ENCODE measurements at regions not wholly inside any gene's neighbourhood (a gene's known extent, or its start where the extent isn't known, plus 50 kb on each side); places are given as distances from the start of the nearest gene placed in this dataset.
"Not testable (repeated sequence)": the region's sequence is repeated elsewhere in the genome, so short reads cannot be mapped to it uniquely, and the experiment has no call there.

- not testable (repeated sequence) for DNase-seq
Measured at GRCh38 chr9:39567396-39567795, 211.9 kb downstream of the SPATA31A1 start.

DNA sequence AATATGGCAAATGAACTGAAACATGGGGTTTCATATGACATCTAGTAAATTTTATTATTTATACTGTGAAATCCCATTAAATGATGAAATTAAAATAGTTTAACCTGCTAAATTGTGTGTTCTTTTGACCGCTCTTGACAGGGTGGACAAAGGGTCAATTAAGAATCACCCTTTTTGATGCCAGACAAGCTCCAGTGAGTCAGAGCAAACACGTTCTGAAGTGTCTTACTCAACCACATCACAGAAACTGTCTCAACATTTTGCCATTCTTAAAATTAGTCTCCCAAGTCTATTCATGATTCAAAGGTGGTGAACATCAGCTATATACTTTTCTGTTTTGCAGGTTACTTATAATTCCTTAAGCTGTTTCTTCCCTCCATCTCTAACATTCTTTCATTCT, 213.4 kb downstream of the SPATA31A1 start:
- not testable (repeated sequence) for DNase-seq

DNA sequence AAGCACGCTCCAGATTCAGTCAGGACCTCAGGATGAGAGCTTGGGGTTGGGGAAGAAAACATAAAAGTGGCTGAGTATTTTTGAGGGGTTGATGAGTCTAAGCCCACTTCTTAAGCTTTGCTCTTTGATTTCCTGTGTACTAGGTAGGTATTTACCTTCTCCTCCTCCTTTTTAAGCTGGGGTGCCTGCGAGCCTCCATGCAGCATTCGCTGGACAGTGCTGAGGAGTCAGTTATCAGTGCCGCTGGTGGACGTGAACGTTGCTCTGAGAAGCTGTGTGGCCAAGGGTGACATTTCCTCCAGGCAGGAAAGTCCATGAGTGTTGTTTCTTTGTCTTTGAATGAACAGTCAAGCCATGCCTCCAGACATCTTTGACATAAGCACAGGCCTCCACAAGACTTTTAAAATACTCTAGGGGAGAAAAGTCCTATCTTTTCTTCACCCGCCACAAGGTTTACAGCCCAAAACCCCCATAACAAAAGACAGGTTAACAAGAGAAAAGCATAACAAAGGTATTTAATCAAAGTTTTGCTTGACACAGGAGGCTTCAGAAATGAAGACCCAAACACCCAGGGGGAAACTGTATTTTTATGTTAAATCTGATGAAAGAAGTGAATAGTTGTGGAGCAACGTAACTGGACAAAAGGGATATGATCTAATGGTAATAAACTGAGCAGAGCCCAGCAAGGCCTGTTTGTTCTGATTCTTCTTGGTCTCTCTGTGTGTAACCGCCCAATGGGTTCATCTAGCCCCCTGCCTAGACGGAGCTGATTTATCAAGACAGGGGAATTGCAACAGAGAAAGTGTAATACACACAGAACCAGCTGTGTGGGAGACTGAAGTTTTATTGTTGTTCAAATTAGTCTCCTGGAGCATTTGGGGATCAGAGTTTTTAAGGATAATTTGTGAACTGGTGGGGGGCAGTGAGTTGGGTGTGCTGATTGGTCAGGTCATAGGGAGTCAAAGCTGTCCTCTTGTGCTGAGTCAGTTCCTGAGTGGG, 217.9 kb downstream of the SPATA31A1 start:
- not testable (repeated sequence) for DNase-seq

- DNase-seq = not testable (repeated sequence)
Measured at GRCh38 chr9:39579000-39579399, 223.5 kb downstream of the SPATA31A1 start.

DNA sequence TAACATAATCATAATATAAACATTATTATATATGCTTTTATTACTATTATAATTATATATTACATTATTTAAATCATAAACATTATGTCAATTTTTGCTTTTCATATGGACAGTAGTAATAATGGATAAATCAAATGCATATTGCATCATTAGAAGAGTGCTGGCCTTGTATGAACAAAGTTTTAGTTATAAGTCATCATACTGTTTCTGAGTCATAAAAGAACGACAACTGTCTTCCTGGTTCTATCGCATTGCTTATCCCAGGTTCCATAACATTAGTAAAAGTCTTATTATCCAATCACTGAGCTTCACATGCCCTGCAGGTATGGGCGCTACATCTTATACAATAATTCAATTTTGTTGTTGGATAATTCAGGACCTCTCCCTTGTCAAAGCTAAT, 225.8 kb downstream of the SPATA31A1 start:
- not testable (repeated sequence) for DNase-seq

DNA sequence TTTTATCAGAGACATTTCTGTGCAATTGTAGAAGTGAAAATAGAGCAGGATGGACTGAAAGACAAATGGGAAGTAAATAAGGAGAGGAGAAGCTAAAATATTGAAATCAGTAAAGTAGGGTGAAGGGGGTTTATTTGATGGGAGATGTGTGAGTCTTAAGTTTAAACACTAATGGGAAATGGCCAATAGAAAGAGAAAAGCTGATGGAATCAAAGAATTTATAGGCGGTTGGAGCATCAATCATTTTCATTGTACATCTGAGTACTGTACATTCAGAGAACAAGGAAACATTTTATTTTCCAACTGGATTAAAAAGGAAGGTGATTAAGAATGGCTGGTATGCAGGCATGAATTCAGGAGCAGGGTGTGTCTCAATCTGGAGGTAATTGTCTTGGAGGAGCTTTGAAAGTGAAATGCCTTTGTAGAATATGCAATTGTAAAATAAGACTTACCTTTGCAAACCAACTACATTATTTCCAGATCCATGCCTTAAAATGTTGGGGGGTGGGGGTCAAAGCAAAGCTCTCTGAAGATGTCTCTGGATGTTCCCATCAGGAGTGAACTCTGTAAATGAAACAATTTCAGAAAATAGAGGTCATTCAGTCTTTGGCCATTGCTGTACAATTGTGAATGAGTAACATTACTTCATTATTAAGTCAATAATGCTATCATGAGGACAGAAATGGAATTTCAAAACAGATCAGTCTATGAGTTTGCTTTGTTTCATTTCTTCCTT, 227.4 kb downstream of the SPATA31A1 start:
- not testable (repeated sequence) for DNase-seq

GRCh38 chr9:39583413-39583747, 227.9 kb downstream of the SPATA31A1 start:
- not testable (repeated sequence) for DNase-seq

DNA sequence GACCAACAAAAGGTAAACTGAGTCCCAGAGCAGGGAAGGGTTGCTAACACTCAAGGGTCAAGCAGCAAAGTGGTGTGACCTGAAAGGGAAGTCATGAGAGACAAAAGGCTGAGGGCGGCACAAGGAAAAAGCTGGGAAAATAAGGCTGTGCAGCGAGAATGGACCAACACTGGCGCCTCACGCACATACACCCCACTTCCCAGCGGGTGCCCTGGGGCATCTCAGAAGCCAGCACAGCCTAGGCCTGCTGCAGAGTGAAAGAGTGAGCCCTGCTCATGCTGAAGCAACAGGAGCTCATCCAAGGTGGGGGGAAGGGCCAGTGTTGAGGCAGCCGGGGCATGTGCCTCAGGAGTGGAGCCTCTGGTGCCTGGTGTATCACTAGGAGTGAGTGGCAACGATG, 229.8 kb downstream of the SPATA31A1 start:
- not testable (repeated sequence) for DNase-seq

DNA sequence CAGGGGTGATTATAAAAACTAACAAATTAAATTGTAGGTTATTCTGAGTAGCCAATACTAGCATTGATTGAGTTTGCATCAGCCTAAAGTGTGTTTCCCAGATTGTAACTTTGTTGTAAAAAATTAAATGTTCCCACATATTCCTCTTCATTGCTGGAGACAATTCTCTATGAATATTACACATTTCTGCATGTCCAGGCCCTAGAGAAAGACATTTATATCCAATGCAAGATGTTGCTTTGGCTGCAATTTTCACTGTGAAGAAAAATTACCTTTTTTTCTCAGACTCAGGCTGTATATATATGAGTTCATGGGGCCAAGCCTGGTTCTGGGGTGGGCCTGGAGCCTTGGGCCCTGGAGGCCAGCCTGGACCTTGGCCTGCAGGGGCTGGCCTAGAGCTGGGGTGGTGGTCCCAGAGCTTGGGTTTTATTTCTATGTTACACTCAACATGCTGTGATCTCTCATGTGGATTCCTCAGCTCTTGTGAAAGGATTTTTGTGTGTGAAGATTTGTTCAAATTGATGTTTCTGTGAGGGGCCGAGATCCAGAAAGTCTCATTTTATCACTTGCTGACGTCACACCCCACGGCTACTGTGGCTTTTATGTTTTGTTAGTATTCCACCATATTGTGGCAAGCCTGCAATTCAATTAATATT, 232.5 kb downstream of the SPATA31A1 start:
- DNase-seq = no peak

DNA sequence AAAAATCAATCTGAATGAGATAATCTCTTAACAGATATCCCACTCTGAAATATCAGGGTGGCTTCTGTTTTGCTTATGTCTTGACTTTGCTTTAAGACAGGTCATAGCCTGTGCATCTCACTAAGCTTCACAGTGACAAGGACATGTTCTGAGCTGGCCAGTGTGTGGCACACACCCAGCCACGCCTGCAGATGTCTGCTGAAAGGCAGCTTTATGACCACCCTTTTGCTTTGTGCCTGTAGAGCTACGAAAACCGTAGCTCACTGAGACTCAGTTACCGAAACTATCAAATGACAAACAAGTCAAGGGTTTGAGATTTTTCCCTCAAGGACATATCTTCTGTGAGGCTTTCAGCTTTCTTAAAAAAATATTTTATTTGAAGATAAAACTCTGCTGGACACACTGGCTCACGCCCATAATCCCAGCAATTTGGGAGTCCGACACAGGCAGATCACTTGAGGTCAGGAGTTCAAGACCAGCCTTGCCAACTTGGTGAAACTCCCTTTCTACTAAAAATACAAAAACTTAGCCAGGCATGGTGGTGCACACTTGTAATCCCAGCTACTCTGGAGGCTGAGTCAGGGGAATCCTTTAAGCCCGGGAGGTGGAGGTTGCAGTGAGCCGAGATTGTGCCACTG, 233.2 kb downstream of the SPATA31A1 start:
- no peak for DNase-seq

- not testable (repeated sequence) for DNase-seq
Measured at GRCh38 chr9:39604089-39604488, 248.6 kb downstream of the SPATA31A1 start.

DNA sequence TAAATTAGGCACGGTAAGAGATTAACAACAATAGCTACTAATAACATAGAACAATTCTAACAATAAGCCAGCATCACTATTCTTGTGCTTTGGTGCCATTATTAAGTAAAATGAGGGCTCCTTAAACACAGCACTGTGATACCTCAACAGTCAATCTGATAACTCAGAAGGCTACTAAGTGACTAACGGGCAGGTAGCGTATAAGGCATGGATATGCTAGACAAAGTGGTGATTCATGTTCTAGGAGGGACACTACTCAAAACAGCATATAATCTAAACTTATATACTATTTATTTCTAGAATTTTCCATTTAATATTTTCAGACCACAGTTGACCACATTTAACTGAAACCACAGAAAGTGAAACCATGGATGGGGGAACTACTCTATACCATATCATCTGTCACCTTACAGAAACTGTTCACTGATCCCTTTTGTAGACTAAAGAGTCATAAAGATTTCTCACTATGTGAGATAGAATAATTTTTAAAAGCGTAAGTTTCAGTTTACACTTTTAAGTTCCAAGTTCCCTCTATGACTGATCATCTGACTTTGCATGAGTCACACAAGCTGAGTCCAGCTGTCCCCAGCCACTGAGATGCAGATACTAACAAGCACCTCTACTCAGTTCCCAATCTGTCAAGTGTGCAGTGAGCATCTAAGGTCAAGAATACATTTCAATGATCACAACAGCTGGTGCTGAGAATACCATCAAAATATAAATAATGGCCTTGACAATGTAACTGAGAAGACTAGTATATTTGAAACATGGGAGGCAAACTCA, 256.2 kb downstream of the SPATA31A1 start:
- DNase-seq = not testable (repeated sequence)

GRCh38 chr9:39616480-39616879, 261.0 kb downstream of the SPATA31A1 start:
- not testable (repeated sequence) for DNase-seq

GRCh38 chr9:39624048-39624447, 268.6 kb downstream of the SPATA31A1 start:
- DNase-seq = not testable (repeated sequence)

DNA sequence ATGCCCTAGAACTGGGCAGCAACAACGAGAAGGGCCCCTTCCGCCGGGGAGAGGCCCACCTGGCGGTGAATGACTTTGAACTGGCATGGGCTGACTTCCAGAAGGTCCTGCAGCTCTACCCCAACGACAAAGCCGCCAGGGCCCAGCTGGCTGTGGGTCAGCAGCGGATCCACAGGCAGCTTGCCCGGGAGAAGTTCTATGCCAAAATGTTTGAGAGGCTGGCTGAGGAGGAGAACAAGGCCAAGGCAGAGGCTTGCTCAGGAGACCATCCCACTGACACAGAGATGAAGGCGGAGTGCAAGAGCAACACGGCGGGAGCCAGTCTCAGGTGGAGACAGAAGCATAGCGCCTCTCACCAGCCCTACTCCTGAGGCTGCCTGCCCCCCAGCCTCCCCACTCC, 276.6 kb downstream of the SPATA31A1 start:
- not testable (repeated sequence) for DNase-seq

GRCh38 chr9:39649029-39649428, 293.6 kb downstream of the SPATA31A1 start:
- DNase-seq = not testable (repeated sequence)

DNA sequence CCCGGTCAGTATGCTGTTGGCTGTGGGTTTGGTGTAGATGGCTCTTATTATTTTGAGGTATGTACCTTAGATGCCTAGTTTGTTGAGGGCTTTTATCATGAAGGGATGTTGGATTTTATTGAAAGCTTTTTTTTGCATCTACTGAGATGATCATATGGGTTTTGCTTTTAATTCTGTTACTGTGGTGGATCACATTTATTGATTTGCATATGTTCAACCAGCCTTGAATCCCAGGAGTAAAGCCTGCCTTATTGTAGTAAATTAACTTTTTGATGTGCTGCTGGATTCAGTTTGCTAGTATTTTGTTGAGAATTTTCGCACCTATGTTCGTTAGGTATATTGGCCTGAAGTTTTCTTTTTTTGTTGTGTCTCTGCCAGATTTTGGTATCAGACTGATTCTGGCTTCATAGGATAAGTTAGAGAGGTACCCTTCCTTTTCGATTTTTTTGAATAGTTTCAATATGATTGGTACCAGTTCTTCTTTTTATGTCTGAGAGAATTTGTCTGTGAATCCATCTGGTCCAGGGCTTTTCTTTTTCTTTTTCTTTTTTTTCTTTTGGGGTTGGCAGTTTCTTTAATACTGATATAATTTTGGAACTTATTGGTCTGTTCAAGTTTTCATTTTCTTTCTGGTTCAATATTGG, 301.6 kb downstream of the SPATA31A1 start:
- DNase-seq = not testable (repeated sequence)

- not testable (repeated sequence) for DNase-seq
Measured at GRCh38 chr9:39663020-39663419, 307.6 kb downstream of the SPATA31A1 start.

DNA sequence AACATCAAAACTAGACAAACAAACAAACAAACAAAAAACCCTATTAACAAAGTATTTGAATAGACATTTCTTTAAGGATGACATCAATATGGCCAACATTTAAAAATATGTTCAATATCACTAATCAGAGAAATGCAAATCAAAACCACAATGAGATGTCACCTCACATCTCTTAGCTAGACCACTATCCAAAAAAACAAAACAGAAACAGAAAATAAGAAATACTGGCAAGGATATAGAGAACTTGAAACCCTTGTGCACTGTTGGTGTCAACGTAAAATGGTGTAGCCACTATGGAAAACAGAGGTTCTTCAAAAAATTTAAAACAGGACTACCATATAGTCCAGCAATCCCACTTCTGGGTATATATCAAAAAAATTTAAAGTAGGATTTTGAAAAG, 308.2 kb downstream of the SPATA31A1 start:
- DNase-seq = not testable (repeated sequence)

DNA sequence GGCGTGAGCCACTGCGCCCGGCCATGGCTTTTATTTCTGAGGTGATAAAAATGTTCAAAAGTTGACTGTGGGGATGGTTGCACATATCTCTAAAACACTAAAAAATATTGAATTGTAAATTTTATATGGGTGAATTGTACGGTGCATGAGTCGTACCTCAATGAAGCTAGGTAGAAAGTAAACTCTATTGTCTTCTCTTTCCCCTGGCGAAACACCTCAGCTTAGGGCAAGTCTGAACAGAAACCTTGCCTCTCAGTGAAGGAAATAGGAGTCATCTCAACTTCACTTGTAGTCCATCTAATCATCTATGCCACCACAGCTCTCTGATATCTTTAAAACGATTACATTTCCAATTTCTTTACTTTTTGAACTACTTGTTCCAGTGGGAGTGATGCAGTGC, 309.6 kb downstream of the SPATA31A1 start:
- DNase-seq = not testable (repeated sequence)

Measured in cortex of kidney (tissue), 1 donor.